Coronary artery (tissue), 2 donors: ENCODE measurements at regions not wholly inside any gene's neighbourhood (a gene's known extent, or its start where the extent isn't known, plus 50 kb on each side); places are given as distances from the start of the nearest gene placed in this dataset.

Experiments used
- DNase-seq: peaks from one replicate; pipeline ENCODE4 v3.0.0-alpha.2; 2017; ENCODE audit warnings: low spot score
- H3K27ac ChIP-seq, 2 donors: fragments of 200-600 bp; sonication (generic); one replicate each; pipeline ENCODE4 v1.5.1; 2016 to 2019
- H3K4me3 ChIP-seq: fragments of 200-600 bp; sonication (generic); 2 replicates; pipeline ENCODE4 v1.5.1; 2016; ENCODE audit warnings: mild to moderate bottlenecking, moderate library complexity
- TF ChIP-seq, protein P1 (sequence below): fragments of 200-600 bp; sonication (generic); IDR thresholded peaks from one replicate; pipeline ENCODE4 v1.5.1; 2019; ENCODE audit warnings: antibody characterized with exemption

DNA sequence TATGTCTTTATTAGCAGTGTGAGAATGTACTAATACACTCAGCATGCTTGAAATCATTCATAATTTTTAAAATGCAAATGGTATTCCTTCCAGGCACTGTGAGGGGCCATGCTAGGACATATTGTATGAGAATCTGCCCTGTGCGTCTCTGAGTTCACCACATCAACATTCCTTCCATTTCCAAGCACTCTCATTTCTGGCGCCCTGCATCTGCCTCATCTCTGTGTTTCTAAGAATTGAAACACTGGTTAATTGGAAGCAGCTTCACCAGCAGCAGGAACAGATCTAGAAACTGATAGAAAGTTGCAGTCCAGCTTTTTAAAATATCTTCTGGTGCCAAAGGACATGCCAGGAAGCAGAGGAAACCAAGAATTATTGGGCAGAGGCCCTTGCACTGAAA, 555.9 kb upstream of the DPP6 start:
- no peak overlapping the region for H3K27ac ChIP-seq
- DNase-seq, result no peak
- no peak overlapping the region for H3K4me3 ChIP-seq
- TF ChIP-seq, protein P1, sequence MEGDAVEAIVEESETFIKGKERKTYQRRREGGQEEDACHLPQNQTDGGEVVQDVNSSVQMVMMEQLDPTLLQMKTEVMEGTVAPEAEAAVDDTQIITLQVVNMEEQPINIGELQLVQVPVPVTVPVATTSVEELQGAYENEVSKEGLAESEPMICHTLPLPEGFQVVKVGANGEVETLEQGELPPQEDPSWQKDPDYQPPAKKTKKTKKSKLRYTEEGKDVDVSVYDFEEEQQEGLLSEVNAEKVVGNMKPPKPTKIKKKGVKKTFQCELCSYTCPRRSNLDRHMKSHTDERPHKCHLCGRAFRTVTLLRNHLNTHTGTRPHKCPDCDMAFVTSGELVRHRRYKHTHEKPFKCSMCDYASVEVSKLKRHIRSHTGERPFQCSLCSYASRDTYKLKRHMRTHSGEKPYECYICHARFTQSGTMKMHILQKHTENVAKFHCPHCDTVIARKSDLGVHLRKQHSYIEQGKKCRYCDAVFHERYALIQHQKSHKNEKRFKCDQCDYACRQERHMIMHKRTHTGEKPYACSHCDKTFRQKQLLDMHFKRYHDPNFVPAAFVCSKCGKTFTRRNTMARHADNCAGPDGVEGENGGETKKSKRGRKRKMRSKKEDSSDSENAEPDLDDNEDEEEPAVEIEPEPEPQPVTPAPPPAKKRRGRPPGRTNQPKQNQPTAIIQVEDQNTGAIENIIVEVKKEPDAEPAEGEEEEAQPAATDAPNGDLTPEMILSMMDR, result no peak

- Histone ChIP-seq H3K4me3 (no peak overlapping the region), H3K27ac (no peak overlapping the region)
- DNase-seq, result no peak
- TF ChIP-seq, protein P1, result no peak
Observed at GRCh38 chr7:153503093-153503492, 549.1 kb upstream of the DPP6 start.

DNA sequence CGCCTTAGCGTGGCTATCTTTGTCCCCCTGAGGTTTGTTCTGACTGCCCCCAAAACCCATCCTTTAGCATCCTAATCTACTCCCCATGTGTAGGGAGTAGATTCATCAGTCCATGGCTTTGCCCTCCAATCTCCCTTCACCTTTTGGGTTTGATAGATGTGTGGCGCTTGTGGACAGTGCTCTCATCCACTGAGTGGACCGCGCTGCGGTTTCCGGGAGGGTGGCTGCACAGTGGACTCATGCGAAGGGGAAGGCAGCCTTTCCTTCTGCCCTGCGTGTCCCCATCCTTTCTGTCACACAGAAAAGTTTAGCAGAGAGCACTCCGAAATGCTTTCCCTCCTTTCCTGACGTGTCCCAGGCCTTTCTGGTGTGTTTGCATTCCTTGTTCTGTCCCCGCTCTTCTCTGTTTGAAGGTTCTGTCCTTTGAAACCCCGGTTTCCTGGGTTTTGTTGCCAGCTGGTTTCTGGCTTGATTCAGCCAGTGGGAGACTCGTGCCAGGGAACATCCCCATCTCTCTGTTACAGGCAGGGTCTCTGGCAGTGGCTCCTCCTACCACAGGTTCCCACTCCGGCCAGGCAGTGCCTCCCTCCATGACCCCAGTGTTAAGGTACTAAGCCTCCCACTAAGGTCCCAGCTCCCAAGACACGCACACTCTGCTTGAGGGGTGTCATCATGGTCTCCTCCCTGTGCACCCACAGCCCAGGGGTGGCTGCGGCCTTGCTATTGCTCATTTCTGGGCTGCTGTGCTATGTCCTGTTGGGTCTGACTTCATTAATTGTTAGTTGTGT, 547.7 kb upstream of the DPP6 start:
- Histone ChIP-seq H3K27ac (no peak overlapping the region), H3K4me3 (no peak overlapping the region)
- DNase-seq, result no peak
- TF ChIP-seq, protein P1, result no peak

- TF ChIP-seq, protein P1, result no peak
- no peak for DNase-seq
- Histone ChIP-seq H3K27ac (no peak overlapping the region), H3K4me3 (no peak overlapping the region)
Observed at GRCh38 chr7:153507885-153508284, 544.3 kb upstream of the DPP6 start.

GRCh38 chr7:153509768-153510167, 542.4 kb upstream of the DPP6 start:
- TF ChIP-seq, protein P1, result no peak
- no peak overlapping the region for H3K27ac ChIP-seq
- DNase-seq, result no peak
- no peak overlapping the region for H3K4me3 ChIP-seq

DNA sequence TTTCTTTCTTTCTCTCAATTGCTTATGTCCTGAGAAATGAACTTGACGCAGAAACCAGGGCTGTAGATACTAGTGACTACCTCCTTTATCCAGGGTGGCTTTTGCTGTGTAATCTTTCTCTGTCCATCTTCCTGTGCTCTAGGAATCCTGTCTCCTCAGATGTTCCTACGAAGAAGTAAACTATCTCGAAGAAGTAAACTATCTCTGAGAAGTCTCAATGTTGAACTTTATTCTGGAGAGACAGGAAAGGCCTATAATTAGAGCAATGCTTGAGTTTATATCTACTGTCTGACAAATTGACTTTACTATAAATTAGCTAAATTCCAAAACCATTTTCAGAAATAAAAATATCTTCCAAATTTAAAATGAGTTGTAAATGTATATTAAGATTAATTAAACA, 541.5 kb upstream of the DPP6 start:
- Histone ChIP-seq H3K27ac (no peak overlapping the region), H3K4me3 (no peak overlapping the region)
- no peak for DNase-seq
- TF ChIP-seq, protein P1, result no peak

GRCh38 chr7:153514032-153514431, 538.2 kb upstream of the DPP6 start:
- TF ChIP-seq, protein P1, result no peak
- no peak for DNase-seq
- Histone ChIP-seq H3K4me3 (no peak overlapping the region), H3K27ac (no peak overlapping the region)
